Neural crest cell (in vitro differentiated cells): ENCODE measurements at regions not wholly inside any gene's neighbourhood (a gene's known extent, or its start where the extent isn't known, plus 50 kb on each side); places are given as distances from the start of the nearest gene placed in this dataset.
"Not testable (repeated sequence)": the region's sequence is repeated elsewhere in the genome, so short reads cannot be mapped to it uniquely, and the experiment has no call there.

Source experiments
- DNase-seq: peaks from one replicate; pipeline ENCODE4 v3.0.0; 2021; ENCODE audit warnings: low read depth, mixed read lengths, low spot score
- H3K27ac Mint-ChIP-seq: one replicate; pipeline ENCODE4 v1.8.0; 2021; ENCODE audit warnings: mild to moderate bottlenecking, mixed read lengths; ENCODE audit not compliant: unreplicated experiment
- H3K27me3 Mint-ChIP-seq: 2 replicates; pipeline ENCODE4 v1.8.0; 2021; ENCODE audit warnings: low read depth, mild to moderate bottlenecking, mixed read lengths
- H3K36me3 Mint-ChIP-seq: 2 replicates; pipeline ENCODE4 v1.8.0; 2021; ENCODE audit warnings: low read depth, mild to moderate bottlenecking, mixed read lengths
- H3K4me1 Mint-ChIP-seq: 2 replicates; pipeline ENCODE4 v1.8.0; 2021; ENCODE audit warnings: mixed read lengths
- H3K4me3 Mint-ChIP-seq: one replicate; pipeline ENCODE4 v1.8.0; 2021; ENCODE audit warnings: mild to moderate bottlenecking, mixed read lengths
- H3K9me3 Mint-ChIP-seq: 2 replicates; pipeline ENCODE4 v1.8.0; 2021; ENCODE audit warnings: mixed read lengths
- TF ChIP-seq, protein P1 (sequence below): fragments of 200-600 bp; sonication (generic); conservative IDR thresholded peaks from 2 replicates; pipeline ENCODE4 v1.5.0; 2021; ENCODE audit warnings: antibody characterized with exemption, mild to moderate bottlenecking

DNA sequence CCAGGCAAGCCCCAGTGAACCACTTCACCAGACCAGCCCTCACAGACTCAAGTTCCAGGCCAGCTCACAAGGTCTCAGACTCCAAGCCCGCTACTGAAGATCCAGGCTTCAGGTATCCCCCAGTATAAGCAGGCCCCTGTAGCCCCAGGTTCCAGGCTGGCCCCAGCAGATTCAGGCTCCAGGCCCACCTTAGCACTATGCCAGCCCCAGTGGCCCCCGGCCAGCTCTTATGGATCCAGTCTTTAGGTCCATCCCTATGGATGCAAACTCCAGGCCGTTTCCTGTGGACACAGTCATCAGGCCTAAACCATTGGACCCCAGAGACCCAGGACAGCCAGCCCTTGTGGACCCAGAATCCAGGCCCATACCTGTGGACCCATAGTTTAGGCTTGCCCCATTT, 277.8 kb upstream of the MAGEB18 start:
- TF ChIP-seq, protein P1, sequence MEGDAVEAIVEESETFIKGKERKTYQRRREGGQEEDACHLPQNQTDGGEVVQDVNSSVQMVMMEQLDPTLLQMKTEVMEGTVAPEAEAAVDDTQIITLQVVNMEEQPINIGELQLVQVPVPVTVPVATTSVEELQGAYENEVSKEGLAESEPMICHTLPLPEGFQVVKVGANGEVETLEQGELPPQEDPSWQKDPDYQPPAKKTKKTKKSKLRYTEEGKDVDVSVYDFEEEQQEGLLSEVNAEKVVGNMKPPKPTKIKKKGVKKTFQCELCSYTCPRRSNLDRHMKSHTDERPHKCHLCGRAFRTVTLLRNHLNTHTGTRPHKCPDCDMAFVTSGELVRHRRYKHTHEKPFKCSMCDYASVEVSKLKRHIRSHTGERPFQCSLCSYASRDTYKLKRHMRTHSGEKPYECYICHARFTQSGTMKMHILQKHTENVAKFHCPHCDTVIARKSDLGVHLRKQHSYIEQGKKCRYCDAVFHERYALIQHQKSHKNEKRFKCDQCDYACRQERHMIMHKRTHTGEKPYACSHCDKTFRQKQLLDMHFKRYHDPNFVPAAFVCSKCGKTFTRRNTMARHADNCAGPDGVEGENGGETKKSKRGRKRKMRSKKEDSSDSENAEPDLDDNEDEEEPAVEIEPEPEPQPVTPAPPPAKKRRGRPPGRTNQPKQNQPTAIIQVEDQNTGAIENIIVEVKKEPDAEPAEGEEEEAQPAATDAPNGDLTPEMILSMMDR, result no peak

DNA sequence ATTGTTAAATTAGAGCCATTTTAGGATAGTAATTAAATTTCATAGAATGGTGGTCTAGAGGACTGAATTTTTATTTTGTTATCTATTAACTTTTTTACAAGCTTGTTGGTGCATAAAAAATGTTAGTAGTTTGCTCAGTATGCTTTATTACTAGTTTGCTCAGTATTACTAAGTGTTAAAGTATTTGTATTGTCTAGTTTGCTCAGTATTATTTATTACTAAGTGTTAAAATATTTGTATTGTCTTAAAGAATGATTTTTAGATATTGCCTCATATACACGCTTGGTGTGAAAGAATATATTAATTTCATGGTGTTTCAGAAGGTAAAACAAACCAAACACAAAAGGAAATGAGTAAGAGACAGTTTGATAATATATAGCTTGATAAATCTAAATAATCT, 268.4 kb upstream of the MAGEB18 start:
- H3K9me3 Mint-ChIP-seq, result peaks cover 5% of the 10 kb centered on the region
- DNase-seq, result no peak
- H3K27me3 Mint-ChIP-seq, result no peaks in the 10 kb centered on the region
- H3K4me3 Mint-ChIP-seq, result no peak overlapping the region
- no peaks in the 10 kb centered on the region for H3K4me1 Mint-ChIP-seq
- no peaks in the 10 kb centered on the region for H3K36me3 Mint-ChIP-seq
- no peak overlapping the region for H3K27ac Mint-ChIP-seq
- TF ChIP-seq, protein P1, result no peak

More for the DNA sequence above, 277.8 kb upstream of the MAGEB18 start:
- no peak overlapping the region for H3K27ac Mint-ChIP-seq
- H3K4me1 Mint-ChIP-seq, result no peaks in the 10 kb centered on the region
- H3K36me3 Mint-ChIP-seq, result no peaks in the 10 kb centered on the region
- DNase-seq, result no peak
- H3K9me3 Mint-ChIP-seq, result peaks cover 14% of the 10 kb centered on the region
- H3K4me3 Mint-ChIP-seq, result no peak overlapping the region
- no peaks in the 10 kb centered on the region for H3K27me3 Mint-ChIP-seq

DNA sequence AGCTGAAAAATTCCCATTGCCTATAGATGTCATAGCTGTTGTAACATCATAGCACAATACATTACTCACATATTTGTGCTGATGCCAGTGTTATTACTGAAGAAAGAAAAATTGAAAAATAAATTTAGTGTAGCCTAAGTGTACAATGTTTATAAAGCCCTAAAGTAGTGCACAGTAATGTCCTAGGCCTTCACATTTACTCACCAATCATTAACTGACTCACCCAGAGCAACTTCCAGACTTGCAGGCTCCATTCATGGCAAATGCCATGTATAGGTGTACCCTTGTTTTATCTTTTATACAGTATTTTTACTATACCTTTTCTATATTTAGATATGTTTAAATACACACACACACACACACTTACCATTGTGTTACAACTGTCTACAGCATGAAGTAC, 265.4 kb upstream of the MAGEB18 start:
- Mint-ChIP-seq H3K9me3 (no peaks in the 10 kb centered on the region), H3K27me3 (no peaks in the 10 kb centered on the region), H3K27ac (no peak overlapping the region), H3K4me3 (no peak overlapping the region), H3K36me3 (no peaks in the 10 kb centered on the region), H3K4me1 (no peaks in the 10 kb centered on the region)
- TF ChIP-seq, protein P1, result no peak
- DNase-seq, result no peak

DNA sequence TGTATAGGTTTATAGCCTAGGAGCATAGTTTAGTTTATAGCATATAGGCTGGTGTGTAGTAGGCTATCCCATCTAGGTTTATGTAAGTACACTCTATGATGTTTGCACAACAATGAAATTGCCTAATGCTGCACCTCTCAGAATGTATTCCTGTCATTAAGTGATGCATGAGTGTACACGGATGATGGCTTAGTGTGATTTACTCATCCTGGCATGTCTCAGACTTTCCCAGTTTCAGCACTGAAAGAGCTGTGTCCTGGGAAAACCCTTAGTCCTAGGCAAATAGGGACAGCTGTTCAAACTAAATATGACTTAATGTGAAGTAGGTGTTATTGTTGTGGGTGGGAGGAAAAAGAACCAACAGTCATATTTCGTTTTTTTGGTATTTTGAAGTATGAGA, 264.9 kb upstream of the MAGEB18 start:
- H3K36me3 Mint-ChIP-seq, result no peaks in the 10 kb centered on the region
- H3K9me3 Mint-ChIP-seq, result no peaks in the 10 kb centered on the region
- no peak for DNase-seq
- no peaks in the 10 kb centered on the region for H3K4me1 Mint-ChIP-seq
- H3K27me3 Mint-ChIP-seq, result no peaks in the 10 kb centered on the region
- TF ChIP-seq, protein P1, result no peak
- H3K4me3 Mint-ChIP-seq, result no peak overlapping the region
- H3K27ac Mint-ChIP-seq, result no peak overlapping the region

DNA sequence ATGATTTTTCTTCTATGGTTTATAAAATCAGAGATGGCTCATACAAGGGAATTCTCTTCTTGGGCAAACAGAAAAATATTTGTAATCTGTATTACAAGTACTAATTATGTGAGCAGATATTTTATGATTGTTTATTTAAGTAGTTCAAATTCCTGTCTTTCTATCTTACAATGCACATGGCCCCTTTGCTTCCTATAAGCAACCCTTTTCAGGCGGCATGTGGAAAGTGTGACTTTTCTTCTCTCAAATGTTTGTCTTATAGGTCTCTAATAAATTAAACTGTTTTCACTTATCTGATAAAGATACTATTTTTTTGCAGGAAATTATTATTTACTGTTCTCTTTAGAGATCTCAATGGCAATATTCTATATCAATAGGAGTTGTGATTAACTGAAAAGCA, 259.3 kb upstream of the MAGEB18 start:
- no peak for DNase-seq
- no peaks in the 10 kb centered on the region for H3K27me3 Mint-ChIP-seq
- H3K9me3 Mint-ChIP-seq, result peaks cover 9% of the 10 kb centered on the region
- peaks cover 2% of the 10 kb centered on the region for H3K36me3 Mint-ChIP-seq
- no peaks in the 10 kb centered on the region for H3K4me1 Mint-ChIP-seq
- no peak overlapping the region for H3K4me3 Mint-ChIP-seq
- H3K27ac Mint-ChIP-seq, result no peak overlapping the region
- TF ChIP-seq, protein P1, result no peak

DNA sequence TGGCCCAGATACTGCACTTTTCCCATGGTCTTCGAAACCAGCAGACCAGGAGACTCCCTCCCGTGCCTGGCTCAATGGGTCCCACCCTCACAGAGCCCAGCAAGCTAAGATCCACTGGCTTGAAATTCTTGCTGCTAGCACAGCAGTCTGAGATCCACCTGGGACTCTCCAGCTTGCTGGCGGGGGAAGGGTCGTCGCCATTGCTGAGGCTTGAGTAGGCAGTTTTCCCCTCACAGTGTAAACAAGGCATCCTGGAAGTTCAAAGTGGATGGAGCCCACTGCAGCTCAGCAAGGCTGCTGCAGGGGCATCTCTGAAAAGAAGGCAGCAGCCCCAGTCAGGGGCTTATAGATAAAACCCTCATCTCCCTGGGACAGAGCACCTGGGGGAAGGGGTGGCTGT, 255.6 kb upstream of the MAGEB18 start:
- H3K4me1 Mint-ChIP-seq, DNase-seq, H3K4me3 Mint-ChIP-seq, H3K27me3 Mint-ChIP-seq, H3K36me3 Mint-ChIP-seq, H3K27ac Mint-ChIP-seq, H3K9me3 Mint-ChIP-seq: not testable (repeated sequence)
